H1 (cell line): ENCODE measurements at regions not wholly inside any gene's neighbourhood (a gene's known extent, or its start where the extent isn't known, plus 50 kb on each side); places are given as distances from the start of the nearest gene placed in this dataset.

Experiments used
- CTCF ChIA-PET: fragments of 300-600 bp; sonication (Branson Sonifier 250); formaldehyde crosslinking; loops from one replicate; lab custom pipeline; 2021; ENCODE audit not compliant: partially characterized antibody; lab: Charles Lee
- POLR2A ChIA-PET: fragments of 300-600 bp; sonication (Branson Sonifier 250); formaldehyde crosslinking; loops from one replicate; lab custom pipeline; 2021; ENCODE audit warnings: inconsistent platforms; ENCODE audit not compliant: partially characterized antibody; lab: Charles Lee
- DNase-seq, 2 experiments: peaks; one replicate each; pipeline versions ENCODE4 v3.0.0 to v3.0.0-alpha.2; 2010 to 2022; ENCODE audit warnings: low spot score in 2 of 2, low read depth in 1 of 2, mixed read lengths in 1 of 2
- FAIRE-seq: peaks from 2 replicates; lab custom pipeline; 2011; peaks lifted over from hg19 to GRCh38; lab: Jason Lieb, UNC
- H2AFZ ChIP-seq: 2 replicates; pipeline ENCODE4 v1.8.1; 2012; ENCODE audit warnings: low read length, inconsistent platforms
- H2AK5ac ChIP-seq: 2 replicates; pipeline ENCODE4 v1.6.1; 2013; ENCODE audit warnings: low read depth, low read length
- H2BK120ac ChIP-seq: replicated peaks from 2 replicates; pipeline ENCODE3; 2013; ENCODE audit warnings: low read depth, low read length, inconsistent platforms
- H2BK12ac ChIP-seq: 2 replicates; pipeline ENCODE4 v1.6.1; 2013; ENCODE audit warnings: low read depth, low read length
- H2BK15ac ChIP-seq: 2 replicates; pipeline ENCODE4 v1.6.1; 2013; ENCODE audit warnings: low read length
- H2BK20ac ChIP-seq: 2 replicates; pipeline ENCODE4 v1.6.1; 2013; ENCODE audit warnings: low read length
- H2BK5ac ChIP-seq: 2 replicates; pipeline ENCODE4 v1.6.1; 2013; ENCODE audit warnings: low read depth, low read length
- H3K14ac ChIP-seq: 2 replicates; pipeline ENCODE4 v1.6.1; 2013; ENCODE audit warnings: inconsistent platforms; ENCODE audit not compliant: insufficient read length
- H3K18ac ChIP-seq: 2 replicates; pipeline ENCODE4 v1.6.1; 2013; ENCODE audit warnings: low read length; ENCODE audit errors: extremely low read depth
- H3K23ac ChIP-seq: 2 replicates; pipeline ENCODE4 v1.6.1; 2013; ENCODE audit warnings: inconsistent platforms; ENCODE audit not compliant: insufficient read length
- H3K23me2 ChIP-seq: 2 replicates; pipeline ENCODE4 v1.6.1; 2013; ENCODE audit warnings: low read depth, low read length
- H3K27ac ChIP-seq: 2 replicates; pipeline ENCODE4 v1.6.1; 2011; ENCODE audit warnings: low read depth, low read length, inconsistent platforms
- H3K27me3 ChIP-seq, 4 experiments: replicated peaks in 1 of 4; 1 replicate in 1 of 4; 2 replicates in 3 of 4; pipeline versions ENCODE4 v1.6.1 to v1.8.1; 2011 to 2013; ENCODE audit warnings: low read length in 3 of 4, mild to moderate bottlenecking in 3 of 4, inconsistent platforms in 2 of 4, mixed read lengths in 2 of 4, moderate library complexity in 1 of 4; ENCODE audit not compliant: control insufficient read depth in 3 of 4, insufficient read depth in 3 of 4; ENCODE audit errors: extremely low read depth in 1 of 4
- H3K36me3 ChIP-seq, 4 experiments: 2 replicates each; pipeline versions ENCODE4 v1.6.1 to v1.8.1; 2011 to 2013; ENCODE audit warnings: mild to moderate bottlenecking in 4 of 4, low read length in 3 of 4, moderate library complexity in 2 of 4, control low read depth in 1 of 4, inconsistent platforms in 1 of 4; ENCODE audit not compliant: insufficient read depth in 4 of 4, control insufficient read depth in 2 of 4
- H3K4ac ChIP-seq: replicated peaks from 2 replicates; pipeline ENCODE3; 2013; ENCODE audit warnings: low read length, low read depth, mixed read lengths, inconsistent platforms; ENCODE audit not compliant: insufficient read length
- H3K4me1 ChIP-seq, 4 experiments: replicated peaks in 1 of 4; 1 replicate in 1 of 4; 2 replicates in 3 of 4; pipeline versions ENCODE4 v1.6.1 to v1.8.1; 2011 to 2013; ENCODE audit warnings: low read length in 3 of 4, inconsistent platforms in 2 of 4, mixed read lengths in 1 of 4; ENCODE audit not compliant: insufficient read depth in 4 of 4, control insufficient read depth in 3 of 4
- H3K4me2 ChIP-seq, 2 experiments: 2 replicates each; pipeline versions ENCODE4 v1.6.1 to v1.8.1; 2011 to 2013; ENCODE audit warnings: low read depth in 2 of 2, low read length in 2 of 2, control low read depth in 1 of 2, inconsistent platforms in 1 of 2, mild to moderate bottlenecking in 1 of 2; ENCODE audit not compliant: insufficient read depth in 1 of 2
- H3K4me3 ChIP-seq, 4 experiments: fragments of 200-600, 300-600 bp in 1 of 4; sonication (generic), shearing (Covaris generic), sonication (Bioruptor Twin) in 1 of 4; 2 replicates each; pipeline versions ENCODE4 v1.5.1 to v1.8.1; 2011 to 2016; ENCODE audit warnings: low read length in 4 of 4, low read depth in 3 of 4, control low read depth in 2 of 4, inconsistent platforms in 2 of 4, mild to moderate bottlenecking in 2 of 4, mixed read lengths in 1 of 4, moderate library complexity in 1 of 4; ENCODE audit not compliant: insufficient read depth in 2 of 4; ENCODE audit errors: extremely low read depth in 1 of 4
- H3K56ac ChIP-seq: replicated peaks from 2 replicates; pipeline ENCODE3; 2013; ENCODE audit warnings: low read depth, mild to moderate bottlenecking, mixed read lengths, low read length, inconsistent platforms; ENCODE audit not compliant: insufficient read length
- H3K79me1 ChIP-seq: 2 replicates; pipeline ENCODE4 v1.6.1; 2013; ENCODE audit warnings: low read depth, low read length, control low read depth
- H3K79me2 ChIP-seq, 2 experiments: 2 replicates each; pipeline versions ENCODE4 v1.6.1 to v1.8.1; 2012 to 2013; ENCODE audit warnings: low read length in 2 of 2, mild to moderate bottlenecking in 2 of 2, inconsistent platforms in 1 of 2; ENCODE audit not compliant: insufficient read depth in 2 of 2, control insufficient read depth in 1 of 2
- H3K9ac ChIP-seq, 4 experiments: replicated peaks in 1 of 4; 1 replicate in 1 of 4; 2 replicates in 3 of 4; pipeline versions ENCODE4 v1.6.1 to v1.8.1; 2011 to 2013; ENCODE audit warnings: low read depth in 3 of 4, low read length in 3 of 4, control low read depth in 2 of 4, mild to moderate bottlenecking in 2 of 4, moderate library complexity in 2 of 4, inconsistent platforms in 1 of 4; ENCODE audit errors: extremely low read depth in 1 of 4
- H3K9me3 ChIP-seq, 2 experiments: 2 replicates each; pipeline versions ENCODE4 v1.6.1 to v1.8.1; 2012 to 2013; ENCODE audit warnings: mild to moderate bottlenecking in 2 of 2, moderate library complexity in 2 of 2, control low read depth in 1 of 2, inconsistent platforms in 1 of 2, low read depth in 1 of 2, low read length in 1 of 2, mixed read lengths in 1 of 2; ENCODE audit not compliant: insufficient read depth in 2 of 2
- H4K20me1 ChIP-seq, 2 experiments: replicated peaks in 1 of 2; 2 replicates each; pipeline versions ENCODE3 to v1.8.1; 2011 to 2013; ENCODE audit warnings: inconsistent platforms in 2 of 2, low read length in 2 of 2, mild to moderate bottlenecking in 1 of 2; ENCODE audit not compliant: insufficient read depth in 2 of 2, control insufficient read depth in 1 of 2
- H4K5ac ChIP-seq: 2 replicates; pipeline ENCODE4 v1.6.1; 2013; ENCODE audit warnings: low read length, low read depth, mixed read lengths, inconsistent platforms; ENCODE audit not compliant: insufficient read length
- H4K8ac ChIP-seq: 2 replicates; pipeline ENCODE4 v1.8.0; 2013; ENCODE audit warnings: mild to moderate bottlenecking, moderate library complexity, low read length, inconsistent platforms; ENCODE audit not compliant: insufficient read depth; ENCODE audit errors: extremely low read depth
- H4K91ac ChIP-seq: replicated peaks from 2 replicates; pipeline ENCODE3; 2013; ENCODE audit warnings: low read length, mixed read lengths, inconsistent platforms; ENCODE audit not compliant: insufficient read length
- ATF3 ChIP-seq: IDR thresholded peaks from 2 replicates; pipeline ENCODE4 v1.6.1; 2011; ENCODE audit warnings: low read depth, mild to moderate bottlenecking, low read length; ENCODE audit not compliant: insufficient read depth
- CTBP2 ChIP-seq: IDR thresholded peaks from 2 replicates; pipeline ENCODE4 v1.7.0; 2011; ENCODE audit warnings: borderline replicate concordance, mild to moderate bottlenecking, moderate library complexity, mixed read lengths, low read length; ENCODE audit not compliant: insufficient read depth, insufficient read length
- CTCF ChIP-seq, 3 experiments: IDR thresholded peaks; 1 replicate in 2 of 3; 2 replicates in 1 of 3; pipeline versions ENCODE4 v1.5.1 to v1.6.1; 2011; ENCODE audit warnings: low read length in 3 of 3, mild to moderate bottlenecking in 3 of 3, inconsistent platforms in 2 of 3, low read depth in 1 of 3, moderate library complexity in 1 of 3; ENCODE audit not compliant: insufficient read depth in 1 of 3; ENCODE audit errors: control extremely low read depth in 1 of 3
- KDM5A ChIP-seq: fragments of 200-600 bp; IDR thresholded peaks from 2 replicates; pipeline ENCODE4 v1.7.1; 2012; ENCODE audit warnings: mild to moderate bottlenecking, low read length, inconsistent platforms, mixed read lengths
- MAFK ChIP-seq: IDR thresholded peaks from 2 replicates; pipeline ENCODE4 v1.6.1; 2012; ENCODE audit warnings: low read depth, mild to moderate bottlenecking, improper control_type of control experiment, low read length
- RNF2 ChIP-seq: fragments of 200-900, 300-1000 bp; sonication (generic); IDR thresholded peaks from 2 replicates; pipeline ENCODE4 v1.7.1; 2016; ENCODE audit warnings: borderline replicate concordance, low read depth, mild to moderate bottlenecking, antibody characterized with exemption, low read length; ENCODE audit not compliant: poor library complexity, severe bottlenecking; ENCODE audit errors: missing control alignments
- TEAD4 ChIP-seq: IDR thresholded peaks from 2 replicates; pipeline ENCODE4 v1.6.1; 2012; ENCODE audit warnings: low read depth, low read length, inconsistent platforms, mixed read lengths
- ZNF274 ChIP-seq: IDR thresholded peaks from 2 replicates; pipeline ENCODE4 v1.7.0; 2012; ENCODE audit warnings: low read length, borderline replicate concordance; ENCODE audit errors: extremely low read depth
- WGBS, 2 experiments: shearing (Covaris generic) in 1 of 2; methylation state at CpG; one replicate each; pipeline versions ENCODE4 v1.1.6 to v1.1.7; 2013 to 2015; ENCODE audit warnings: low lambda C conversion rate in 2 of 2, mixed read lengths in 2 of 2, inconsistent platforms in 1 of 2, low coverage in 1 of 2, missing lambda C conversion rate in 1 of 2; ENCODE audit not compliant: insufficient replicate concordance in 2 of 2, insufficient coverage in 1 of 2, insufficient read length in 1 of 2; ENCODE audit errors: extremely low coverage in 1 of 2, missing lambda C conversion rate in 1 of 2; 5-methylcytosine and 5-hydroxymethylcytosine counted together

GRCh38 chr4:181484396-181484795 lies 758.8 kb upstream of the TENM3 start:
- Histone ChIP-seq H4K91ac (no peak overlapping the region), H3K18ac (no peak overlapping the region), H4K8ac (no peak overlapping the region), H3K9ac (no peak overlapping the region), H3K56ac (no peak overlapping the region), H2BK15ac (no peak overlapping the region), H3K27ac (no peak overlapping the region), H3K79me2 (no peaks in the 10 kb centered on the region), H2BK120ac (no peak overlapping the region), H3K4me1 (peaks cover 0 to 5% (median 0%) of the 10 kb centered on the region in 4 experiments; a peak in 1 of 7 replicates), H2AFZ (no peak overlapping the region), H3K23me2 (no peaks in the 10 kb centered on the region), H4K20me1 (no peaks in the 10 kb centered on the region), H2BK5ac (no peak overlapping the region), H3K14ac (no peak overlapping the region), H3K4me3 (no peak overlapping the region), H3K27me3 (no peaks in the 10 kb centered on the region), H3K36me3 (no peaks in the 10 kb centered on the region), H2BK12ac (no peak overlapping the region), H3K79me1 (no peaks in the 10 kb centered on the region), H3K4ac (no peak overlapping the region), H2AK5ac (no peak overlapping the region), H3K23ac (no peak overlapping the region), H3K9me3 (no peaks in the 10 kb centered on the region), H2BK20ac (no peak overlapping the region), H4K5ac (no peak overlapping the region), H3K4me2 (no peak overlapping the region)
- POLR2A ChIA-PET = no interaction called here
- TF ChIP-seq ATF3 (no peak), RNF2 (no peak), TEAD4 (no peak), KDM5A (no peak), MAFK (no peak), ZNF274 (no peak), CTCF (IDR thresholded peaks at IDR 0.05; ENCODE audit: control extremely low read depth in 1 of 3, insufficient read depth in 1 of 3, low read depth in 1 of 3, low read length in 3 of 3) (no peak), CTBP2 (no peak)
- DNase-seq (no peak), FAIRE-seq (no peak)
- WGBS, 2 experiments = 59% methylated on average over 1 of the region's 1 CpG; no CpG with 5 or more reads in 1 of the 2 experiments
- CTCF ChIA-PET = no interaction called here
